ENCODE measurements at regions not wholly inside any gene's neighbourhood (a gene's known extent, or its start where the extent isn't known, plus 50 kb on each side); places are given as distances from the start of the nearest gene placed in this dataset.

DNA sequence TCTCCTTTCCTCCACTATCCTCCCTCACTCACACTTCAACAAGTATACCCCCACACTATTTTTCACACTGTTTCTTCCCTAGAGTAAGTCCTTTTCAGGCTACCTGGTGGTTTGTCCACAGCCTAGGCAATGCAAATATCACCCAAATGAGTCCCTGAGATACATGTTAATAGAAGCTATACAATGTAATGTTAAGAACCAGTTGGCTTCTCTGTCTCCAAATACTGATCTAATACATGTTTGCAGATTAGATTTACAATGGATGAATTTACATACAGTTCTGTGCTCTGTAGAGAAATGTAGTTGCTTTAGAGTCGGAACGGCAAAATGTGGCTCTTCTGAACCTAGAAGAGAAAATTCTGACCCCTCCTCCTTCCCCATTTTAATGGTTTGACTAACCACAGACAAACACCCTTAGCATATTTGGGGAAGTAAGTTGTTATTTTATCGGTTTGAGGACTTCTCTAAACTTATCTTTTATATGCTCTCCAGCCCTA is 63.6 kb upstream of the MBNL1 start:
- DNase-seq, result no peak
- no peak for TF ChIP-seq POLR2A (IDR thresholded peaks at IDR 0.05)
- TF ChIP-seq, protein P1, sequence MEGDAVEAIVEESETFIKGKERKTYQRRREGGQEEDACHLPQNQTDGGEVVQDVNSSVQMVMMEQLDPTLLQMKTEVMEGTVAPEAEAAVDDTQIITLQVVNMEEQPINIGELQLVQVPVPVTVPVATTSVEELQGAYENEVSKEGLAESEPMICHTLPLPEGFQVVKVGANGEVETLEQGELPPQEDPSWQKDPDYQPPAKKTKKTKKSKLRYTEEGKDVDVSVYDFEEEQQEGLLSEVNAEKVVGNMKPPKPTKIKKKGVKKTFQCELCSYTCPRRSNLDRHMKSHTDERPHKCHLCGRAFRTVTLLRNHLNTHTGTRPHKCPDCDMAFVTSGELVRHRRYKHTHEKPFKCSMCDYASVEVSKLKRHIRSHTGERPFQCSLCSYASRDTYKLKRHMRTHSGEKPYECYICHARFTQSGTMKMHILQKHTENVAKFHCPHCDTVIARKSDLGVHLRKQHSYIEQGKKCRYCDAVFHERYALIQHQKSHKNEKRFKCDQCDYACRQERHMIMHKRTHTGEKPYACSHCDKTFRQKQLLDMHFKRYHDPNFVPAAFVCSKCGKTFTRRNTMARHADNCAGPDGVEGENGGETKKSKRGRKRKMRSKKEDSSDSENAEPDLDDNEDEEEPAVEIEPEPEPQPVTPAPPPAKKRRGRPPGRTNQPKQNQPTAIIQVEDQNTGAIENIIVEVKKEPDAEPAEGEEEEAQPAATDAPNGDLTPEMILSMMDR (IDR thresholded peaks at IDR 0.05), result no peak
- H3K9me3 ChIP-seq, result no peaks in the 10 kb centered on the region
- no peak overlapping the region for H3K4me3 ChIP-seq
- H3K4me1 ChIP-seq, result peaks cover 8% of the 10 kb centered on the region
- no peaks in the 10 kb centered on the region for H3K36me3 ChIP-seq (ENCODE audit: low read depth, missing control alignments)
- intact Hi-C loops (cut with DNase I; ENCODE audit: low total_unique reads), result no loop called here
- no peaks in the 10 kb centered on the region for H3K27me3 ChIP-seq
- 78 to 85% methylated on average over 3 of the region's 3 CpGs for WGBS, 2 donors
- no peak overlapping the region for H3K27ac ChIP-seq

DNA sequence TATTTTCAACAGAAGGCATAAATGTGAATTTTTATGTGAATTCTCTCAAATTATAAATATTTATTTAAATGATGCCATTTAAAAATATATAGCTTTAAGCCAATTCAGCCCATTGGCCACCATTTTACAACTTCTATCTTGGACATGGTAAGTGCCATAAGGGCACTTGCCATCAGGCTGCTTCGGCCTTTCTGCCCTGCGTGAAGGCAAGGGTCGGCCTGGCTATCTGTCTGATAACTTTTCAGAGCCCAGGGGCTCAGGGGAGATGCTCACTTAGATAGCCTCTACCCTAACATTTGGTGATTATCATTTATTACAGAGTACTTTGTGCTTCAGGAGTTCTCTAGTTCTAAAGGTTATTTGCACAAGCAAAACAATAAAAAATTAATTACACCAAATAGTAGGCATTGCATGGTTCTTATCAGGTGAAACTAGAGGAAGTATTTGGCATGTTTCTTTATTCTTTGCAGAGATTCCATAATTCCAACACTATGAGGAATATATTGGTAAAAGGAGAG is 62.4 kb upstream of the MBNL1 start:
- Histone ChIP-seq H3K27me3 (no peaks in the 10 kb centered on the region), H3K4me3 (no peak overlapping the region), H3K9me3 (no peaks in the 10 kb centered on the region), H3K27ac (no peak overlapping the region), H3K4me1 (peaks cover 8% of the 10 kb centered on the region), H3K36me3 (ENCODE audit: low read depth, missing control alignments) (no peaks in the 10 kb centered on the region)
- no peak for DNase-seq
- TF ChIP-seq, protein P1 (IDR thresholded peaks at IDR 0.05), result no peak
- no peak for TF ChIP-seq POLR2A (IDR thresholded peaks at IDR 0.05)
- WGBS, 2 donors, result 87 to 95% methylated on average over 3 of the region's 3 CpGs
- intact Hi-C loops (cut with DNase I; ENCODE audit: low total_unique reads), result no loop called here

DNA sequence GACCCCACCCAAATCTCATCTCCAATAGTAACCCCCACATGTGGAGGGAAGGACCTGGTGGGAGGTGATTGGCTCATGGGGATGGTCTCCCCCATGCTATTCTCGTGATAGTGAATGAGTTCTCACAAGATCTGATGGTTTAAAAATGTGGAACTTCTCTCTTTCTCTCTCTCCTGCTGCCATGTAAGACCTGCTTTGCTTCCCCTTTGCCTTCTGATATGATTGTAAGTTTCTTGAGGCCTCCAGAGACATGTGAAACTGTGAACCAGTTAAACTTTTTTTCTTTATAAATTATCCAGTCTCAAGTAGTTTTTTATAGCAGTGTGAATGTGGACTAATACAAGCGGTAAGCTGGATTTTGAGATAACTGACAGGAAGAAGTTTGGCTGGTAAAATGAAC is 60.3 kb upstream of the MBNL1 start:
- no peaks in the 10 kb centered on the region for H3K27me3 ChIP-seq
- TF ChIP-seq POLR2A (IDR thresholded peaks at IDR 0.05), result no peak
- TF ChIP-seq, protein P1 (IDR thresholded peaks at IDR 0.05), result no peak
- 93 to 99% methylated on average over 2 of the region's 2 CpGs for WGBS, 2 donors
- H3K4me3 ChIP-seq, result no peak overlapping the region
- DNase-seq, result no peak
- H3K36me3 ChIP-seq (ENCODE audit: low read depth, missing control alignments), result no peaks in the 10 kb centered on the region
- no peak overlapping the region for H3K27ac ChIP-seq
- H3K9me3 ChIP-seq, result no peaks in the 10 kb centered on the region
- intact Hi-C loops (cut with DNase I; ENCODE audit: low total_unique reads), result no loop called here
- no peaks in the 10 kb centered on the region for H3K4me1 ChIP-seq

DNA sequence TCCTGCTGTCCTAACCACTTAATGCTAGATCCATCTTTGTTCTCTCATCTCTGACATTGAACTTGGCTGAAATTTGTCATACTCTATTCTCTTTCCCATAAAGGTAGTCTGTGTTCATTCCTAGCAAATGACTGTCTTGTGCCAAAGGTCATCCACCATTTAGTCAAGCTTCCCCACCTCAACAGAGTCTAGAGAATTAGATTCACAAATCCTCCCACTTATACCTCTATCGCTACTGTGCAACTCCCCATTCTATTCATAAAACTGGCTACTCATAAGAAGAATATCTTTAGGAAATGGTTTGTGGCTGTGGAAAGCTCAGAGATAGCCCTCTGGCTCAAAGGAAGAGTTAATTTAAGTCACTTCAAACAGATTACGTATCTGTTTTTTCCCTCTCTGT is 59.7 kb upstream of the MBNL1 start:
- DNase-seq, result no peak
- H3K4me1 ChIP-seq, result no peaks in the 10 kb centered on the region
- no peak for TF ChIP-seq POLR2A (IDR thresholded peaks at IDR 0.05)
- TF ChIP-seq, protein P1 (IDR thresholded peaks at IDR 0.05), result no peak
- no peaks in the 10 kb centered on the region for H3K36me3 ChIP-seq (ENCODE audit: low read depth, missing control alignments)
- no peak overlapping the region for H3K4me3 ChIP-seq
- intact Hi-C loops (cut with DNase I; ENCODE audit: low total_unique reads), result no loop called here
- H3K27me3 ChIP-seq, result no peaks in the 10 kb centered on the region
- WGBS, 2 donors, result 77 to 91% methylated on average over 2 of the region's 2 CpGs
- H3K9me3 ChIP-seq, result no peaks in the 10 kb centered on the region
- H3K27ac ChIP-seq, result no peak overlapping the region

DNA sequence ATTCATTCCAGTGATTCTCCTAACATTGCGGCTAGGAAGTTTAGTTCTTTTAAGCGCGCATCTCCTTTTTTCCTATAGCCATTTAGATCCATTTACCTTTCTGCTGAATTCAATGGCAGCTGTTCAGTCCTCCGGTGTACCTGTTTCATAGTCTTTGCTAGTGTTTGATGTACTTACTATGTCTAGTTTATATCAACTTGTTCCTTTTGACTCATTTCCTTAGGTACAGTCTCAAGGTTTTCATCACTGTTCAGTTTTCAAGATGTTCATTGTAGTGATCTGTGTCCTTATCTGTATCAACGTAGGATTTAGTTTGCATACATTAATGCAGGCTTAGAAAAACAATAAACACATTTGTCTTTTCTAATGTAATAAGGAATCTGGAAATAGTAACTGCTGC is 59.0 kb upstream of the MBNL1 start:
- no peaks in the 10 kb centered on the region for H3K36me3 ChIP-seq (ENCODE audit: low read depth, missing control alignments)
- H3K27me3 ChIP-seq, result no peaks in the 10 kb centered on the region
- H3K27ac ChIP-seq, result no peak overlapping the region
- 79 to 91% methylated on average over 5 of the region's 5 CpGs for WGBS, 2 donors
- no peak for DNase-seq
- TF ChIP-seq POLR2A (IDR thresholded peaks at IDR 0.05), result no peak
- TF ChIP-seq, protein P1 (IDR thresholded peaks at IDR 0.05), result no peak
- intact Hi-C loops (cut with DNase I; ENCODE audit: low total_unique reads), result no loop called here
- no peaks in the 10 kb centered on the region for H3K4me1 ChIP-seq
- H3K9me3 ChIP-seq, result no peaks in the 10 kb centered on the region
- H3K4me3 ChIP-seq, result no peak overlapping the region
